ENCODE measurements at regions not wholly inside any gene's neighbourhood (a gene's known extent, or its start where the extent isn't known, plus 50 kb on each side); places are given as distances from the start of the nearest gene placed in this dataset.

DNA sequence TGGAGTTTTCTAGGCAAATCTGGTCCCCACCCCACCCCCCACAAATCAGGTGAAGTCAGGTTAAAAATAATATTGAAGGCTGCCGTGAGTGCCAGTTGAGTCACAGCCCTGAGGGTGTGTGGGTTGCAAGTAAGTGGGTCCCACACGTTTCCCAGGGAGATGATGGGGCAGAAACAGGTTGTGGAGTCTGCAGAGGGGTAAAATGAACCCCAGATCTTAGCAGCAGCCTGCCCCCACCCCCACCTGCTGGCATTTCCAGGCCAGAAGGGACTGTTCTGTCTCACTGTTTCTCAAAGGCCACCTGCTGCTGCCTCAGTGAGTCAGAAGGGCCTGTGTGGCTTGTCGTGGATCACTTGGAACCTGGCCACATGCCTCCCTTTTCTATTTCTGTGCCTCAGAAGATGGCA is 59.8 kb upstream of the SMNDC1 start:
- no peak for TF ChIP-seq CTCF (IDR thresholded peaks at IDR 0.05)
- Histone ChIP-seq H3K9me3 (no peaks in the 10 kb centered on the region), H3K4me3 (ENCODE audit: low read depth in 1 of 2, low read length in 1 of 2) (no peak overlapping the region), H3K27ac (no peak overlapping the region), H3K4me1 (ENCODE audit: control insufficient read depth in 1 of 2, insufficient read depth in 1 of 2, low read depth in 1 of 2, low read length in 1 of 2) (no peaks in the 10 kb centered on the region), H3K36me3 (no peaks in the 10 kb centered on the region), H3K27me3 (no peaks in the 10 kb centered on the region)

GRCh38 chr10:110365356-110366143 is 60.8 kb upstream of the SMNDC1 start:
- Histone ChIP-seq H3K27me3 (no peaks in the 10 kb centered on the region), H3K9me3 (no peaks in the 10 kb centered on the region), H3K4me1 (ENCODE audit: control insufficient read depth in 1 of 2, insufficient read depth in 1 of 2, low read depth in 1 of 2, low read length in 1 of 2) (no peaks in the 10 kb centered on the region), H3K4me3 (ENCODE audit: low read depth in 1 of 2, low read length in 1 of 2) (no peak overlapping the region), H3K27ac (no peak overlapping the region), H3K36me3 (no peaks in the 10 kb centered on the region)
- TF ChIP-seq CTCF (IDR thresholded peaks at IDR 0.05): no peak

DNA sequence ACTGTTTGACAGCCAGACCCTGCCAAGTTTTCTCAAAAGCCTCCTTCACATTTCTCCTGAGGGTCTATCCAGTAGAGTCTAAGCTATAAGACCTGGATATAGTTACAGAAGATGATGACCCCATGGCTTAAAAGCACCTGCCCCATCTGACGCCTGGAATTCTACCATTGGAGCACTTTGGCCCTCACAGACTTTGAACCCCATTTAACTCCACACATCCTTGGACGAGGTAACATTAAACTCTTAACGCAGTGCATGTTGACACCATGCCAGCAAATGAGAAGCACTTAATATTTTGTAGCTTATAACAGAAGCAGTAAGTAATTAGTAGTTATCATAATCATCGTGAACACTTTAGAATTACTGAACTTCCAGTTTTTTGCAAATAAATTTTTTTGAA is 61.9 kb upstream of the SMNDC1 start:
- H3K4me3 ChIP-seq (ENCODE audit: low read depth in 1 of 2, low read length in 1 of 2): no peak overlapping the region

DNA sequence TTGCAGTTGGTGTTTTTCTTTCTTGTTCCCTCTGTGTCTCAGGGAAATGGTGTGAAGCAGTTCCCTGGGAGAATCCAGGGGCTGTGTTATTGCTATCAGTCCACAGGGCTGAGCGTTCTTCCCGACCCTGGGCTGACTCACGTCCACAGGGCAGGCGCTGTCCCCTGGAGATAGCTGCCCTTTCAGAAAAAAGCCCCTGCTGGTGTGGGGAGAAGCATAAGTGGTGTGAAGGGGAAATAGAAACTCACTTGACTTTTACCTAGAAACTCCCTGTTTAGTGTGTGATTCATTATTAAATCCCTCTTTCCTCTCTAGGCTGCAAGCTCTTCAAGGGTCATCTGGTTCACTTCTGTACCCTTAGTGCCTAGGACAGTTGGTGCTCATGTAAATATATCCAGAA is 63.3 kb upstream of the SMNDC1 start:
- Histone ChIP-seq H3K36me3 (no peaks in the 10 kb centered on the region), H3K4me1 (ENCODE audit: control insufficient read depth in 1 of 2, insufficient read depth in 1 of 2, low read depth in 1 of 2, low read length in 1 of 2) (no peaks in the 10 kb centered on the region), H3K27ac (no peak overlapping the region), H3K4me3 (ENCODE audit: low read depth in 1 of 2, low read length in 1 of 2) (no peak overlapping the region), H3K27me3 (no peaks in the 10 kb centered on the region), H3K9me3 (no peaks in the 10 kb centered on the region)
- no peak for TF ChIP-seq CTCF (IDR thresholded peaks at IDR 0.05)

More for the DNA sequence above, 61.9 kb upstream of the SMNDC1 start:
- H3K36me3 ChIP-seq: no peaks in the 10 kb centered on the region
- no peaks in the 10 kb centered on the region for H3K9me3 ChIP-seq
- H3K27me3 ChIP-seq: no peaks in the 10 kb centered on the region
- no peaks in the 10 kb centered on the region for H3K4me1 ChIP-seq (ENCODE audit: control insufficient read depth in 1 of 2, insufficient read depth in 1 of 2, low read depth in 1 of 2, low read length in 1 of 2)
- no peak overlapping the region for H3K27ac ChIP-seq
- TF ChIP-seq CTCF (IDR thresholded peaks at IDR 0.05): no peak

- H3K27me3 ChIP-seq: no peaks in the 10 kb centered on the region
- H3K36me3 ChIP-seq: no peaks in the 10 kb centered on the region
- H3K27ac ChIP-seq: no peak overlapping the region
- no peaks in the 10 kb centered on the region for H3K9me3 ChIP-seq
- TF ChIP-seq CTCF (IDR thresholded peaks at IDR 0.05): no peak
- H3K4me3 ChIP-seq (ENCODE audit: low read depth in 1 of 2, low read length in 1 of 2): no peak overlapping the region
- H3K4me1 ChIP-seq (ENCODE audit: control insufficient read depth in 1 of 2, insufficient read depth in 1 of 2, low read depth in 1 of 2, low read length in 1 of 2): no peaks in the 10 kb centered on the region
These were observed 63.8 kb upstream of the SMNDC1 start for GRCh38 chr10:110368556-110368955.
